T-helper 1 cell treated with Interleukin-12 subunit alpha and Interleukin-12 subunit beta and Interleukin-4 antibody, amounts not matched to agents 30 ng/mL and 1 ng/mL, for 36 hours (primary cell): ENCODE measurements at regions not wholly inside any gene's neighbourhood (a gene's known extent, or its start where the extent isn't known, plus 50 kb on each side); places are given as distances from the start of the nearest gene placed in this dataset.

ENCODE experiments used
- intact Hi-C: fragments of 100-400 bp; cut with micrococcal nuclease; formaldehyde crosslinking; loops from one replicate; pipeline ENCODE4 v1.15.1; 2024

DNA sequence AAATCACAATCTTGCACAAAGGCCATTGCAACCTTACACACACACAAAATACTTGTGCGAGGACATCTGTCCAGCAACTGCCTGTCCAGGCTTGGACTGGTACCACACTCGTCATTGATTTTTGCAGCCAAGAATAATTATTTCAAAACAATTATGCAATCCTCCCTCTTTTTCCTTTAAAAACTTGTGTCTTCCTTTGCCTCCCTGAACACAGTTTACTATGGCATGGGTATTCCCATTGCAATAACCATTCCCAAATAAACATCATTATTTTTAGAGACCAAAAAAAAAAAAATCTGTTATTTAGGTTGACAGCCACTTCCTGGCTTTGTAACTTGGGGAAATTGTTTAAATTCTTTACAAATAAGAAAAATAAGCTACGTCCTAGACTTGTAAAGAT lies 54.0 kb downstream of the C11orf91 start:
- intact Hi-C loops, result no loop called here

- intact Hi-C loops, result no loop called here
Observed at GRCh38 chr11:33646168-33646567, 54.5 kb downstream of the C11orf91 start.

DNA sequence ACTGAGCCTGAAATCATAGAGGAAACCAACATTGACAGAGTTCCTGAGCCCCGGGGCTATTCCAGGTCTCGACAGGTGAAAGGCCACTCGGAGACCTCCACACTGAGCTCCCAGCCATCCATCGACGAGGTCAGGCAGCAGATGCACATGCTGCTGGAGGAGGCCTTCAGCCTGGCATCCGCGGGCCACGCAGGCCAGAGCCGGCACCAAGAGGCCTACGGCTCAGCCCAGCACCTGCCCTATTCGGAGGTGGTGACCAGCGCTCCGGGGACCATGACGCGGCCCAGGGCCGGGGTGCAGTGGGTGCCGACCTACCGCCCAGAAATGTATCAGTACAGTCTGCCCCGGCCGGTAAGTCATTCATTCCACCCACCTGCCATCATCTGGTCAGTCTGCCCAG lies 54.9 kb downstream of the C11orf91 start:
- intact Hi-C loops, result no loop called here

GRCh38 chr11:33643167-33643824 lies 57.3 kb downstream of the C11orf91 start:
- intact Hi-C loops, result no loop called here

DNA sequence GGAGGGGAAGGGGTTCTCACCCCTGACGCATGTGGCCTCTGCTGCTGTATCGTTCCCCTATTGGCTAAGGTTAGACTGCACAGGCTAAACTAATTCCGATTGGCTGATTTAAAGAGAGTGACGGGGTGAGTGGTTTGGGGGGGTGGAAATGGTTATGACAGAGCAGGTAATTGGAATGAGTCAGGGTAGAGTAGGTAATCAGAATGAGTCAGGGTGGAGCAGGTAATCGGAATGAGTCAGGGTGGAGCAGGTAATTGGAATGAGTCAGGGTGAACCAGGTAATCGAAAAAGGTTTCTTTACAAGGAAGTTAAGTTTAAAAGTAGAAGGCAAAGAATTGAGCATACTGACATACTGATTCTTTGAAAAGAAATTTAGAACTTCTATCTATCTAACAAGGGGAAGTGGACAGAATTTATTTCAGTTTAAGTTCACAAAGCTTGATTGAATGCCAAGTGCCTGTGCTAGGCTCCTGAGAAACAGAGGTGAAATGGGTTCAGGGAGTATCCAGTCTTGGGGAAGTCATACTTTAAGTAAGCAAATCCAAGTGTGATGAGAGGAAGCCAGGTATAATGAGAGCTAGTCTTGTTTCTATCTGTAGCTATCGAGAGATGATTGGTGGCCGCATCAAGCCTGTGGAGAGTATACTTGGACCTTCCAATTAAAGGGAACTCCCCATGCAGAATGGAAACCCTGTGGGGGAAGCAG lies 58.0 kb downstream of the C11orf91 start:
- intact Hi-C loops, result no loop called here

- intact Hi-C loops, result no loop called here
Observed at GRCh38 chr11:33640730-33641371, 59.8 kb downstream of the C11orf91 start.

DNA sequence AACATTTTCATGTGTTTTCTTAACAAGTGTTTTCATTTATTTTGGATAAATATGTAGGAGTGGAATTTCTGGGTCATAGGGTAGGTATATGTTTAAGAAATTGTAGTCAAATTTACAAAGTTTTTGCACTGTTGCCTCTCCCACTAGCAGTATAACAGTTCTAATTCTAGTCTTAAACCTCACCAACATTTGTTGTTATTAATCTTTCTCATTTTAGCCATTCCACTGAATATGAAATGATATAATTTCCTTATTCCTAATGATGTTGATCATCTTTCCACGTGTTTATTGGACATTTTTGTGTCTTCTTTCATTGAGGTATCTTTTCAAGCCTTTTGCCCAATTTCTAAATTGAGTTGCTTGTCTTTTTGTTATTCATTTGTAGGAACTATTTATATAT lies 62.0 kb downstream of the C11orf91 start:
- intact Hi-C loops, result no loop called here

DNA sequence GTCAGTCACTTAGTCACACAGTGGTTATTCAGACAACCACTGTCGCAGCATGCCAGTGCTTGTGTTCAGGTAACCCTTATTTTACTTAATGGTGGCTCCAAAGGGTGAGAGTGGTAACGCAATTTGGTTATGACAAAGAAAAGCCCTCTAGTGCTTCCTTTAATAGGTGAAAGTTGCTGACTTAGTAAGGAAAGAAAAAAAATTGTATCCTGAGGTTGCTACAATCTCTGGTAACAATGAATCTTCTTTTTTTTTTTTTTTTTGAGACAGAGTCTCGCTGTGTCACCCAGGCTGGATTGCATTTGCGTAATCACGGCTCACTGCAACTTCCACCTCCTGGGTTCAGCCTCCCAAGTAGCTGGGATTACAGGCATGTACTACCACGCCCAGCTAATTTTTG lies 64.5 kb downstream of the C11orf91 start:
- intact Hi-C loops, result no loop called here

- intact Hi-C loops, result no loop called here
Observed at GRCh38 chr11:33635161-33635560, 65.5 kb downstream of the C11orf91 start.

- intact Hi-C loops, result no loop called here
Observed at GRCh38 chr11:33634291-33634834, 66.3 kb downstream of the C11orf91 start.

DNA sequence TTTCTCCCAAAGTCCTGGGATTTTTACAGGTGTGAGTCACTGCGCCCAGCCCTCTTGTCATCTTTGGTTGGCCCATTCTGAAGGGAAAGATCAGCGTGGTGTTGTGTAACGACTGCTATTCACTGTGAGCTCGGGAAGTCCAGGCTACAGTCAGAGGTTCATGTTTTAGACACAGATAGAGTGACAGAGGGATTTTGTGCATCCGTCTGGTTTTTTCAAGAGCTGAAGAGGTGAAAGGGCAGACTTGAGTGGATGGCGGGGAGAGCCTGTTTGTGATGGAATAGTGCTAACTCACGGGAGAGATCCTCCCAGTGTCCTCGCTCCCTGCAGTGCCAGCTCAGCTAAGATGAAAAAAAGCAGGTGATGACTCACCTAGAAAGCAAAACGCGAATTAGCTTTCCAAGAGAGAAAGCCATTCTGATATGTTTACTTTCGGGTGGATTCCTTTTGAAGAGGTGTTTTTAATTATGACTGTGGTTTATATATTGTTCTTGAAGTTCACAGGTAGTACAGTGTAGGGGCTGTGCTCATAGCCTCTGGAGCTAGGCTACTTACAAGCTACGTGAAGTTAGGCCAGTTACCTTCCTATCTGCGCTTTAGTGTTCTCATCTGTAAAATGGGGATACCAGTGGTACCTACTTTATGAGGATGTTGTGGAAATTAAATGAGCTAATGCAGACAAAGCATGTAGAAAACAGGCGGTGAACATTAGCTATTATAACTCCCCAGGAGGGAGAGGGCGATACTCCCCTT lies 67.2 kb downstream of the C11orf91 start:
- intact Hi-C loops, result no loop called here

- intact Hi-C loops, result no loop called here
Observed at GRCh38 chr11:33631749-33632091, 68.9 kb downstream of the C11orf91 start.

DNA sequence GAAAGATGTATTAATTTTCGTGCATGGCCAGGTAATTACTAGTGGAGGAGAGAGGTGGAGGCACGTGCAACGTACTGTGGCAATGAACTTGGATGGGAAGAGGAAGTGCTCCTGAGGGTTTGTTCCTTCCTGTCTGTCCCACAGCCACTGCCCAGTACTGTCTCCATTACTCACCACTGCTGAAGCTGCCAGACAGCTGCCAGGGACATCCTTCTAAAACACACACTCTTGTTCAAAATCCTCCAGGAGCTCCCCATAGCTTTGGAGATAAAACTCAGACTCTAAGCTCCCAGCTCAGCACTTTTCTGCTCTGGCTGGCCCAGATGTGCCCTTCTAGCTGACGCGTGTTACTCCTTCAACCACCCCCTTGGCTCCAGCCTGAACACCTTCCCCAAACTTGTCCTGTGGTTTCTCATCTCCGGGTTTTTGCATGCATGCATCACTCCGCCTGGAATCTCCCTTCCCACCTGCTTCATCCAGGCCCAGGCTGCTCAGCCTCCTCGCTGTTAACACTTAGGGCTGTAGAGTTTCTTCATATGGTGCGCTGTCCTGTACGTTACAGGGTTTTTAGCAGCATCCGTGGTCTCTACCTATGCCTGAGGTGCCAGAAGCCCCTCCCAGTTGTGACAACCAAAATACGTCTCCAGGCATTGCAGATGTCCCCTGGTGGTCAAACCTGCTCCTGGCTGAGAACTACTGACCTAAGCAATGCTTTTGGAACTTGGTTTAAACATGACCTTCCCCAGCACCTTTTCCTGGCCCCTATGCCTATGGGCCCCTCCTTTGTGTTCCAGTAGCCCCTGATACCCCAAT lies 69.5 kb downstream of the C11orf91 start:
- intact Hi-C loops, result no loop called here

DNA sequence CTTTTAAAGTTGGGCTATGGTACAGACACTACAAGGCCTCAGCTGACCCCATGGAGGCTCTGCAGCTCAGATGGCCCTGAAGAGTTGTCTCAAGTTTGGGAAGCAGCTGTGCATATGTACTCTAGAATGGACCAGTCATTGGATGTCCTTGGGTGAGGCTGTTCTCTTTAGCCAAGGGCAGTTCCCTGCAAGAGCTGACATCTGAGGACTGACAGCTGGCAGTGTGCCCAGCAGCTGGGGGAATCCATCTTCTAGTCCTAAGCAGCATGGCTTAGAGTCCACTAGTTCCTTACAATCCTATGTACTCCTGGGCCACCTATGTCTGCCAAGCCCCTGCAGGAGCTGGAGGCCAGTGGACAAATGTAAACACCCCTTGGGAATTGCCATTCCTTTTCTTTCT lies 76.5 kb downstream of the C11orf91 start:
- intact Hi-C loops, result no loop called here

DNA sequence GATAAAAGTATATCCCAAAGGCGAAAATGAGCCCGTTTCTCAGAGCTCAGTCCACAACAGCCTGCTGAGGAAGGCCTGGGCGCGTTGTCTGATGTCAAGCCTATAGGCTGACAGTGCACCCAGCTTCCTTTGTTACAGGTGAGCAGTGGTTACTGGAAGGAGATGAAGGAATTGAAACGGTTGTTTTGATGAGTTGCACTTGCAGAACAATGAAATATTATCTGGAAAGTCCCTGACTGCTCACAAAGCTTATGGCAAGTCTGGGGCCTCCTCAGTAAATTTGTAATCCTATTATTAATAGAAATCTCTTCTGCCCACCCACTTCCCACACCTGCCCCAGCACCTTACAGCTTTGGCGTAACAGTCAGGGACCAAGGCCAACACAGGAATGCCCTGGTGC lies 77.8 kb downstream of the C11orf91 start:
- intact Hi-C loops, result no loop called here

GRCh38 chr11:33622186-33622585 lies 78.4 kb downstream of the C11orf91 start:
- intact Hi-C loops, result no loop called here

- intact Hi-C loops, result no loop called here
Observed at GRCh38 chr11:33620423-33621171, 80.0 kb downstream of the C11orf91 start.

DNA sequence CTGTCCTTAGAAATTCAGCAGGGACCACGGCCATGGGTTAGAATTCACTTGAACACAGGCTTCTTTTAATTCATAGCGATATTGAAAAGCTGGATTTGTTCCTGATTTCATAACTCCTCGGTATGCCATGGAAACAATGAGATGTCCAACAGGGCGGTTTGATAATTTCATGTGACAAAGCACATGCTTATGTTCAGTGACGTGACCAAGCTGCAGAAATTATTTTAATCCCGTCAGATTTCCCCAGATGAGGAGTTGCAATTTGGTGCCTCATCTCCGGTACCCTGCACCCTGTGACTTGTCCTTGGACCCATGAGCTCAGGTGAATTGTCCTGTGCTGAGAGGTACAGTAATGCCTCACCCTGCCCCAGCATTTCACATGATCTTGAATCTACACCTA lies 81.7 kb downstream of the C11orf91 start:
- intact Hi-C loops, result no loop called here

GRCh38 chr11:33618351-33618710 lies 82.3 kb downstream of the C11orf91 start:
- intact Hi-C loops, result no loop called here

GRCh38 chr11:33617672-33618350 lies 82.8 kb downstream of the C11orf91 start:
- intact Hi-C loops, result no loop called here
